ENCODE measurements at regions not wholly inside any gene's neighbourhood (a gene's known extent, or its start where the extent isn't known, plus 50 kb on each side); places are given as distances from the start of the nearest gene placed in this dataset.

DNA sequence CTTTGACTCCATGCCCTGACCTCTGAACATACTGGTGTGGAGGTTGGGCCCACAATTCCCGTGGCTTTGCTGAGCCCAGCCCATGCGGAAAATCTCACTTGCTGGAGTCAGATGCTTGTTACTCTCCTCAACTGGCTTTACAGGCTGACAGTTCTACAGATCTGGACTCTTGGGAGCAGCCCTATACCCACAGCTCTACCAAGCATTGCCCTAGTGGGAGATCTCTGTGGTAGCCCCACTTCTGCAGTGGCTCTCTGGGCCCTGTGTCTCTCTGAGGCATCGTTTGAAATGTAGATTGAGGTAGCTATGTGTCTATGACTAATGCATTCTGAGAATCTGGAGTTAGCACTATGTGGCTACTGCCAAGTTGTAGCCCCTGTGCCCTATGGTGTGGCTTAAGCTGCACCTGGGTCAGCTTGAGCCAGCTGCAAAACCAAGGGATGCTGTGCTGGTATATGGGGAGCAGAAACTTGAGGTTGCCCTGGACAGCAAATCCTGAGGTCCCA is 625.8 kb upstream of the ALCAM start:
- TF ChIP-seq, protein P1, sequence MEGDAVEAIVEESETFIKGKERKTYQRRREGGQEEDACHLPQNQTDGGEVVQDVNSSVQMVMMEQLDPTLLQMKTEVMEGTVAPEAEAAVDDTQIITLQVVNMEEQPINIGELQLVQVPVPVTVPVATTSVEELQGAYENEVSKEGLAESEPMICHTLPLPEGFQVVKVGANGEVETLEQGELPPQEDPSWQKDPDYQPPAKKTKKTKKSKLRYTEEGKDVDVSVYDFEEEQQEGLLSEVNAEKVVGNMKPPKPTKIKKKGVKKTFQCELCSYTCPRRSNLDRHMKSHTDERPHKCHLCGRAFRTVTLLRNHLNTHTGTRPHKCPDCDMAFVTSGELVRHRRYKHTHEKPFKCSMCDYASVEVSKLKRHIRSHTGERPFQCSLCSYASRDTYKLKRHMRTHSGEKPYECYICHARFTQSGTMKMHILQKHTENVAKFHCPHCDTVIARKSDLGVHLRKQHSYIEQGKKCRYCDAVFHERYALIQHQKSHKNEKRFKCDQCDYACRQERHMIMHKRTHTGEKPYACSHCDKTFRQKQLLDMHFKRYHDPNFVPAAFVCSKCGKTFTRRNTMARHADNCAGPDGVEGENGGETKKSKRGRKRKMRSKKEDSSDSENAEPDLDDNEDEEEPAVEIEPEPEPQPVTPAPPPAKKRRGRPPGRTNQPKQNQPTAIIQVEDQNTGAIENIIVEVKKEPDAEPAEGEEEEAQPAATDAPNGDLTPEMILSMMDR (IDR thresholded peaks at IDR 0.05; ENCODE audit: insufficient read depth, low read length), result no peak
- no peak for TF ChIP-seq POLR2AphosphoS5 (IDR thresholded peaks at IDR 0.05; ENCODE audit: low read depth)
- TF ChIP-seq GABPA (IDR thresholded peaks at IDR 0.05; ENCODE audit: low read depth), result no peak
- TF ChIP-seq, protein P2, sequence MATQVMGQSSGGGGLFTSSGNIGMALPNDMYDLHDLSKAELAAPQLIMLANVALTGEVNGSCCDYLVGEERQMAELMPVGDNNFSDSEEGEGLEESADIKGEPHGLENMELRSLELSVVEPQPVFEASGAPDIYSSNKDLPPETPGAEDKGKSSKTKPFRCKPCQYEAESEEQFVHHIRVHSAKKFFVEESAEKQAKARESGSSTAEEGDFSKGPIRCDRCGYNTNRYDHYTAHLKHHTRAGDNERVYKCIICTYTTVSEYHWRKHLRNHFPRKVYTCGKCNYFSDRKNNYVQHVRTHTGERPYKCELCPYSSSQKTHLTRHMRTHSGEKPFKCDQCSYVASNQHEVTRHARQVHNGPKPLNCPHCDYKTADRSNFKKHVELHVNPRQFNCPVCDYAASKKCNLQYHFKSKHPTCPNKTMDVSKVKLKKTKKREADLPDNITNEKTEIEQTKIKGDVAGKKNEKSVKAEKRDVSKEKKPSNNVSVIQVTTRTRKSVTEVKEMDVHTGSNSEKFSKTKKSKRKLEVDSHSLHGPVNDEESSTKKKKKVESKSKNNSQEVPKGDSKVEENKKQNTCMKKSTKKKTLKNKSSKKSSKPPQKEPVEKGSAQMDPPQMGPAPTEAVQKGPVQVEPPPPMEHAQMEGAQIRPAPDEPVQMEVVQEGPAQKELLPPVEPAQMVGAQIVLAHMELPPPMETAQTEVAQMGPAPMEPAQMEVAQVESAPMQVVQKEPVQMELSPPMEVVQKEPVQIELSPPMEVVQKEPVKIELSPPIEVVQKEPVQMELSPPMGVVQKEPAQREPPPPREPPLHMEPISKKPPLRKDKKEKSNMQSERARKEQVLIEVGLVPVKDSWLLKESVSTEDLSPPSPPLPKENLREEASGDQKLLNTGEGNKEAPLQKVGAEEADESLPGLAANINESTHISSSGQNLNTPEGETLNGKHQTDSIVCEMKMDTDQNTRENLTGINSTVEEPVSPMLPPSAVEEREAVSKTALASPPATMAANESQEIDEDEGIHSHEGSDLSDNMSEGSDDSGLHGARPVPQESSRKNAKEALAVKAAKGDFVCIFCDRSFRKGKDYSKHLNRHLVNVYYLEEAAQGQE (IDR thresholded peaks at IDR 0.05; ENCODE audit: insufficient replicate concordance, low read depth), result no peak

Measured in HL-60 (cell line).